Neural cell (in vitro differentiated cells): ENCODE measurements at regions not wholly inside any gene's neighbourhood (a gene's known extent, or its start where the extent isn't known, plus 50 kb on each side); places are given as distances from the start of the nearest gene placed in this dataset.

Experiments used
- H2AFZ ChIP-seq: fragments of 200-600, 300-800 bp; sonication (generic), shearing (Covaris generic); 2 replicates; pipeline ENCODE4 v1.6.0; 2014; ENCODE audit warnings: low read depth, mild to moderate bottlenecking, antibody characterized with exemption, low read length, moderate library complexity
- H3F3A ChIP-seq: fragments of 200-600 bp; shearing (Covaris generic); 2 replicates; pipeline ENCODE4 v1.6.1; 2016; ENCODE audit warnings: mild to moderate bottlenecking, moderate library complexity, mixed read lengths, antibody characterized with exemption, low read length; ENCODE audit not compliant: insufficient read depth, poor library complexity, severe bottlenecking
- H3K27ac ChIP-seq: fragments of 200-600, 300-800 bp; sonication (generic), shearing (Covaris generic); 2 replicates; pipeline ENCODE4 v1.5.1; 2014; ENCODE audit warnings: mild to moderate bottlenecking, low read length, moderate library complexity
- H3K27me3 ChIP-seq: fragments of 300-800, 200-600 bp; sonication (generic), shearing (Covaris generic); 2 replicates; pipeline ENCODE4 v1.6.0; 2014; ENCODE audit warnings: mild to moderate bottlenecking, low read depth, low read length, moderate library complexity; ENCODE audit not compliant: insufficient read depth
- H3K36me3 ChIP-seq: fragments of 300-800, 200-600 bp; sonication (generic), shearing (Covaris generic); 2 replicates; pipeline ENCODE4 v1.5.1; 2014; ENCODE audit warnings: mild to moderate bottlenecking, antibody characterized with exemption, low read length, moderate library complexity; ENCODE audit not compliant: insufficient read depth
- H3K4me2 ChIP-seq: fragments of 300-800, 200-600 bp; sonication (generic), shearing (Covaris generic); 2 replicates; pipeline ENCODE4 v1.6.0; 2014; ENCODE audit warnings: mild to moderate bottlenecking, low read length
- H3K4me3 ChIP-seq: fragments of 300-800, 200-600 bp; sonication (generic), shearing (Covaris generic); 2 replicates; pipeline ENCODE4 v1.5.1; 2014; ENCODE audit warnings: mild to moderate bottlenecking, low read length, moderate library complexity
- H3K79me2 ChIP-seq: fragments of 200-600 bp; shearing (Covaris generic); replicated peaks from 2 replicates; pipeline ENCODE4 v1.6.0; 2014; ENCODE audit warnings: mild to moderate bottlenecking, low read length, moderate library complexity; ENCODE audit not compliant: insufficient read depth
- H3K9ac ChIP-seq: fragments of 300-800, 200-600 bp; sonication (generic), shearing (Covaris generic); 2 replicates; pipeline ENCODE4 v1.6.1; 2016; ENCODE audit warnings: mild to moderate bottlenecking, low read length, mixed read lengths
- H3K9me2 ChIP-seq: fragments of 200-600 bp; shearing (Covaris generic); 2 replicates; pipeline ENCODE4 v1.6.1; 2016; ENCODE audit warnings: mild to moderate bottlenecking, low read length, mixed read lengths; ENCODE audit not compliant: insufficient read depth
- H3K9me3 ChIP-seq: fragments of 200-600, 300-800 bp; sonication (generic), shearing (Covaris generic); 2 replicates; pipeline ENCODE4 v1.6.1; 2016; ENCODE audit warnings: mild to moderate bottlenecking, mixed run types, low read length, moderate library complexity, mixed read lengths
- H4K20me1 ChIP-seq: fragments of 200-600 bp; shearing (Covaris generic); 2 replicates; pipeline ENCODE4 v1.6.1; 2016; ENCODE audit warnings: mild to moderate bottlenecking, mixed run types; ENCODE audit not compliant: insufficient read depth
- EP300 ChIP-seq: fragments of 450-650 bp; conservative IDR thresholded peaks from 2 replicates; pipeline ENCODE4 v1.6.1; 2014; ENCODE audit warnings: antibody characterized with exemption, mild to moderate bottlenecking, moderate library complexity; ENCODE audit not compliant: poor library complexity, severe bottlenecking
- EZH2 ChIP-seq: fragments of 200-600, 300-800 bp; shearing (Covaris generic), sonication (generic); IDR thresholded peaks from 2 replicates; pipeline ENCODE4 v1.6.1; 2014; ENCODE audit warnings: antibody characterized with exemption, low read length, borderline replicate concordance, mild to moderate bottlenecking; ENCODE audit not compliant: insufficient read depth, poor library complexity, severe bottlenecking
- MXI1 ChIP-seq: fragments of 450-650 bp; conservative IDR thresholded peaks from 2 replicates; pipeline ENCODE4 v1.6.1; 2014; ENCODE audit warnings: antibody characterized with exemption, mild to moderate bottlenecking; ENCODE audit not compliant: poor library complexity, severe bottlenecking
- POLR2AphosphoS5 ChIP-seq: IDR thresholded peaks from 2 replicates; pipeline ENCODE4 v1.6.1; 2012
- RAD21 ChIP-seq: fragments of 450-650 bp; conservative IDR thresholded peaks from 2 replicates; pipeline ENCODE4 v1.6.1; 2014; ENCODE audit warnings: antibody characterized with exemption, mild to moderate bottlenecking, moderate library complexity
- SMC3 ChIP-seq: fragments of 450-650 bp; conservative IDR thresholded peaks from 2 replicates; pipeline ENCODE4 v1.6.1; 2014; ENCODE audit warnings: antibody characterized with exemption, mild to moderate bottlenecking, moderate library complexity; ENCODE audit not compliant: poor library complexity
- TAF1 ChIP-seq: IDR thresholded peaks from 2 replicates; pipeline ENCODE4 v1.6.1; 2012; ENCODE audit warnings: low read depth
- TF ChIP-seq, protein P1 (sequence below): fragments of 450-650 bp; IDR thresholded peaks from 2 replicates; pipeline ENCODE4 v1.5.1; 2014; ENCODE audit warnings: antibody characterized with exemption, mild to moderate bottlenecking, moderate library complexity; ENCODE audit not compliant: poor library complexity, severe bottlenecking
- TF ChIP-seq, protein P2 (sequence below): IDR thresholded peaks from 2 replicates; pipeline ENCODE4 v1.6.1; 2012; ENCODE audit warnings: borderline replicate concordance

DNA sequence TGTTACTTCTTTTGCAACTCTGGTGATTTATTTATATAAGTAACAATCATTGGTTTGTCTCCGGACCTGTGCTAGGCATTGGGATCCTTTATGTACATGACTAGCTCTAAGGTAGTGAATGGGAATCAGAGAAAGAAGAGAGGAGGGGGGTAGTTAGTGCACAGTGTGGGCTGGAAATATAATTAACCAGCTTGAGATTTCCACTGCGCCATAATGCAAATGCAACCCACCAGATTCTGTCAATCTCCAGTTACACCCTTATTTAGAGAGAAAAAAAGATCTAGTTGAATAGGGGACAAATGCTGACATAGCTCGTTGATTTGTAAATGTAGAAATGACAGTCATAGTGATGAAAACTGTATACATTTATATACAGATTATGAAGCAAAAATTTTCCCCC lies 342.2 kb upstream of the SLC30A5 start:
- Histone ChIP-seq H3K27me3 (no peaks in the 10 kb centered on the region), H3K9me3 (no peaks in the 10 kb centered on the region), H3K36me3 (no peaks in the 10 kb centered on the region), H2AFZ (no peak overlapping the region), H3F3A (no peaks in the 10 kb centered on the region), H3K9me2 (no peaks in the 10 kb centered on the region), H3K4me2 (no peak overlapping the region), H3K79me2 (no peaks in the 10 kb centered on the region), H4K20me1 (no peaks in the 10 kb centered on the region), H3K9ac (no peak overlapping the region), H3K4me3 (no peak overlapping the region), H3K27ac (peak overlapping the region; percentile 15)
- TF ChIP-seq TAF1 (no peak), RAD21 (no peak), POLR2AphosphoS5 (no peak), EZH2 (no peak), MXI1 (no peak), EP300 (no peak), SMC3 (no peak)
- TF ChIP-seq, protein P1, sequence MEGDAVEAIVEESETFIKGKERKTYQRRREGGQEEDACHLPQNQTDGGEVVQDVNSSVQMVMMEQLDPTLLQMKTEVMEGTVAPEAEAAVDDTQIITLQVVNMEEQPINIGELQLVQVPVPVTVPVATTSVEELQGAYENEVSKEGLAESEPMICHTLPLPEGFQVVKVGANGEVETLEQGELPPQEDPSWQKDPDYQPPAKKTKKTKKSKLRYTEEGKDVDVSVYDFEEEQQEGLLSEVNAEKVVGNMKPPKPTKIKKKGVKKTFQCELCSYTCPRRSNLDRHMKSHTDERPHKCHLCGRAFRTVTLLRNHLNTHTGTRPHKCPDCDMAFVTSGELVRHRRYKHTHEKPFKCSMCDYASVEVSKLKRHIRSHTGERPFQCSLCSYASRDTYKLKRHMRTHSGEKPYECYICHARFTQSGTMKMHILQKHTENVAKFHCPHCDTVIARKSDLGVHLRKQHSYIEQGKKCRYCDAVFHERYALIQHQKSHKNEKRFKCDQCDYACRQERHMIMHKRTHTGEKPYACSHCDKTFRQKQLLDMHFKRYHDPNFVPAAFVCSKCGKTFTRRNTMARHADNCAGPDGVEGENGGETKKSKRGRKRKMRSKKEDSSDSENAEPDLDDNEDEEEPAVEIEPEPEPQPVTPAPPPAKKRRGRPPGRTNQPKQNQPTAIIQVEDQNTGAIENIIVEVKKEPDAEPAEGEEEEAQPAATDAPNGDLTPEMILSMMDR, result no peak
- TF ChIP-seq, protein P2, sequence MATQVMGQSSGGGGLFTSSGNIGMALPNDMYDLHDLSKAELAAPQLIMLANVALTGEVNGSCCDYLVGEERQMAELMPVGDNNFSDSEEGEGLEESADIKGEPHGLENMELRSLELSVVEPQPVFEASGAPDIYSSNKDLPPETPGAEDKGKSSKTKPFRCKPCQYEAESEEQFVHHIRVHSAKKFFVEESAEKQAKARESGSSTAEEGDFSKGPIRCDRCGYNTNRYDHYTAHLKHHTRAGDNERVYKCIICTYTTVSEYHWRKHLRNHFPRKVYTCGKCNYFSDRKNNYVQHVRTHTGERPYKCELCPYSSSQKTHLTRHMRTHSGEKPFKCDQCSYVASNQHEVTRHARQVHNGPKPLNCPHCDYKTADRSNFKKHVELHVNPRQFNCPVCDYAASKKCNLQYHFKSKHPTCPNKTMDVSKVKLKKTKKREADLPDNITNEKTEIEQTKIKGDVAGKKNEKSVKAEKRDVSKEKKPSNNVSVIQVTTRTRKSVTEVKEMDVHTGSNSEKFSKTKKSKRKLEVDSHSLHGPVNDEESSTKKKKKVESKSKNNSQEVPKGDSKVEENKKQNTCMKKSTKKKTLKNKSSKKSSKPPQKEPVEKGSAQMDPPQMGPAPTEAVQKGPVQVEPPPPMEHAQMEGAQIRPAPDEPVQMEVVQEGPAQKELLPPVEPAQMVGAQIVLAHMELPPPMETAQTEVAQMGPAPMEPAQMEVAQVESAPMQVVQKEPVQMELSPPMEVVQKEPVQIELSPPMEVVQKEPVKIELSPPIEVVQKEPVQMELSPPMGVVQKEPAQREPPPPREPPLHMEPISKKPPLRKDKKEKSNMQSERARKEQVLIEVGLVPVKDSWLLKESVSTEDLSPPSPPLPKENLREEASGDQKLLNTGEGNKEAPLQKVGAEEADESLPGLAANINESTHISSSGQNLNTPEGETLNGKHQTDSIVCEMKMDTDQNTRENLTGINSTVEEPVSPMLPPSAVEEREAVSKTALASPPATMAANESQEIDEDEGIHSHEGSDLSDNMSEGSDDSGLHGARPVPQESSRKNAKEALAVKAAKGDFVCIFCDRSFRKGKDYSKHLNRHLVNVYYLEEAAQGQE, result no peak

GRCh38 chr5:68754536-68754935 lies 339.3 kb upstream of the SLC30A5 start:
- H3K9ac ChIP-seq, result no peak overlapping the region
- H3K36me3 ChIP-seq, result no peaks in the 10 kb centered on the region
- H3K27ac ChIP-seq, result no peak overlapping the region
- H4K20me1 ChIP-seq, result no peaks in the 10 kb centered on the region
- H2AFZ ChIP-seq, result no peak overlapping the region
- TF ChIP-seq EP300 (no peak), TAF1 (no peak), RAD21 (no peak), POLR2AphosphoS5 (no peak), EZH2 (no peak), MXI1 (no peak), SMC3 (no peak)
- TF ChIP-seq, protein P1, result no peak
- TF ChIP-seq, protein P2, result no peak
- no peaks in the 10 kb centered on the region for H3F3A ChIP-seq
- H3K9me3 ChIP-seq, result no peaks in the 10 kb centered on the region
- H3K4me3 ChIP-seq, result no peak overlapping the region
- H3K79me2 ChIP-seq, result no peaks in the 10 kb centered on the region
- no peaks in the 10 kb centered on the region for H3K27me3 ChIP-seq
- H3K9me2 ChIP-seq, result no peaks in the 10 kb centered on the region
- H3K4me2 ChIP-seq, result no peak overlapping the region
